Endothelial cell of umbilical vein (primary cell): ENCODE measurements at regions not wholly inside any gene's neighbourhood (a gene's known extent, or its start where the extent isn't known, plus 50 kb on each side); places are given as distances from the start of the nearest gene placed in this dataset.

Source experiments
- BruUV-seq: library from RNA; stranded (reverse); fragments of 400-500 nt; replicated peaks from 2 replicates; lab custom pipeline; 2021; lab: Mats Ljungman, UMichigan
- CTCF ChIA-PET: fragments of 300-600, 350-600 bp; sonication (Branson Sonifier 250); formaldehyde crosslinking; loops from one replicate; lab custom pipeline; 2021; ENCODE audit warnings: antibody characterized with exemption, inconsistent platforms; lab: Charles Lee
- POLR2A ChIA-PET: fragments of 300-600, 350-600 bp; sonication (Branson Sonifier 250); formaldehyde crosslinking; loops from one replicate; lab custom pipeline; 2021; ENCODE audit warnings: antibody characterized with exemption, inconsistent platforms; lab: Charles Lee
- DNase-seq: peaks from one replicate; pipeline ENCODE4 v3.0.0-alpha.2; 2011; ENCODE audit warnings: low read depth, low spot score
- FAIRE-seq: peaks from 2 replicates; lab custom pipeline; 2011; peaks lifted over from hg19 to GRCh38; lab: Jason Lieb, UNC
- H2AFZ ChIP-seq: 2 replicates; pipeline ENCODE4 v1.6.0; 2012; ENCODE audit warnings: low read depth, low read length, control low read depth, inconsistent platforms
- H3K27ac ChIP-seq: 2 replicates; pipeline ENCODE4 v1.5.1; 2011; ENCODE audit warnings: low read depth, mild to moderate bottlenecking, control low read depth, low read length, moderate library complexity; ENCODE audit not compliant: insufficient read depth
- H3K27me3 ChIP-seq, 2 experiments: 2 replicates each; pipeline versions ENCODE4 v1.6.0 to v1.6.1; 2011; ENCODE audit warnings: low read length in 2 of 2, mixed read lengths in 1 of 2; ENCODE audit not compliant: control insufficient read depth in 2 of 2, insufficient read depth in 2 of 2
- H3K36me3 ChIP-seq, 2 experiments: 2 replicates in 1 of 2; 3 replicates in 1 of 2; pipeline ENCODE4 v1.5.1; 2011; ENCODE audit warnings: low read length in 2 of 2, mild to moderate bottlenecking in 1 of 2, moderate library complexity in 1 of 2; ENCODE audit not compliant: control insufficient read depth in 2 of 2, insufficient read depth in 2 of 2; ENCODE audit errors: extremely low read depth in 1 of 2
- H3K4me1 ChIP-seq: 3 replicates; pipeline ENCODE4 v1.5.1; 2011; ENCODE audit warnings: mild to moderate bottlenecking, low read length; ENCODE audit not compliant: control insufficient read depth, insufficient read depth; ENCODE audit errors: extremely low read depth
- H3K4me2 ChIP-seq: 2 replicates; pipeline ENCODE4 v1.6.1; 2011; ENCODE audit warnings: low read length, control low read depth, mixed read lengths; ENCODE audit not compliant: insufficient read depth
- H3K4me3 ChIP-seq, 3 experiments: fragments of 200-600 bp in 1 of 3; sonication (generic), shearing (Covaris generic) in 1 of 3; replicated peaks in 1 of 3; 2 replicates each; pipeline ENCODE4 v1.5.1; 2011 to 2016; ENCODE audit warnings: control low read depth in 3 of 3, low read length in 3 of 3, mild to moderate bottlenecking in 2 of 3, inconsistent platforms in 1 of 3, low read depth in 1 of 3, moderate library complexity in 1 of 3; ENCODE audit not compliant: insufficient read depth in 1 of 3
- H3K79me2 ChIP-seq: 2 replicates; pipeline ENCODE4 v1.6.0; 2012; ENCODE audit warnings: low read length, inconsistent platforms; ENCODE audit not compliant: control insufficient read depth, insufficient read depth
- H3K9ac ChIP-seq: replicated peaks from 2 replicates; pipeline ENCODE3; 2011; ENCODE audit warnings: low read length, control low read depth; ENCODE audit not compliant: insufficient read depth; ENCODE audit errors: extremely low read depth
- H3K9me1 ChIP-seq: replicated peaks from 3 replicates; pipeline ENCODE4 v1.6.0; 2011; ENCODE audit warnings: mild to moderate bottlenecking, low read length; ENCODE audit not compliant: control insufficient read depth, insufficient read depth; ENCODE audit errors: extremely low read depth
- H3K9me3 ChIP-seq: replicated peaks from 2 replicates; pipeline ENCODE4 v1.5.1; 2012; ENCODE audit warnings: low read length, inconsistent platforms; ENCODE audit not compliant: control insufficient read depth, insufficient read depth
- H4K20me1 ChIP-seq: replicated peaks from 2 replicates; pipeline ENCODE3; 2011; ENCODE audit warnings: mild to moderate bottlenecking, low read length; ENCODE audit not compliant: control insufficient read depth, insufficient read depth; ENCODE audit errors: extremely low read depth
- CTCF ChIP-seq, 2 donors: IDR thresholded peaks; 1 replicate in 1 of 2; 2 replicates in 1 of 2; pipeline ENCODE4 v1.5.1; 2011; ENCODE audit warnings: low read length in 2 of 2, mild to moderate bottlenecking in 2 of 2, moderate library complexity in 2 of 2, control low read depth in 1 of 2, inconsistent platforms in 1 of 2, low read depth in 1 of 2; ENCODE audit not compliant: insufficient read depth in 1 of 2; ENCODE audit errors: extremely low read depth in 1 of 2
- FOS ChIP-seq: IDR thresholded peaks from 2 replicates; pipeline ENCODE4 v1.6.1; 2011; ENCODE audit warnings: mild to moderate bottlenecking, low read length, moderate library complexity, borderline replicate concordance; ENCODE audit not compliant: insufficient read depth
- GATA2 ChIP-seq: IDR thresholded peaks from 2 replicates; pipeline ENCODE4 v1.7.0; 2011; ENCODE audit warnings: low read depth, mild to moderate bottlenecking, moderate library complexity, mixed read lengths, low read length; ENCODE audit not compliant: insufficient read length, insufficient read depth
- JUN ChIP-seq: IDR thresholded peaks from 2 replicates; pipeline ENCODE4 v1.6.1; 2011; ENCODE audit warnings: borderline replicate concordance, low read depth; ENCODE audit not compliant: insufficient read length, insufficient read depth
- MYC ChIP-seq: IDR thresholded peaks from one replicate; pipeline ENCODE4 v1.6.1; 2011; ENCODE audit warnings: mild to moderate bottlenecking, low read depth, low read length
- dilution Hi-C: fragments of 300-500 bp; cut with MboI; formaldehyde crosslinking; loops from one replicate; pipeline ENCODE4 v1.15.0; 2019; ENCODE audit warnings: low sequenced_read_pairs; ENCODE audit not compliant: extremely low pct_ligation_motif_present
- intact Hi-C: fragments of 100-400 bp; cut with micrococcal nuclease; formaldehyde crosslinking; loops from one replicate; pipeline ENCODE4 v1.10.0; 2022
- TF ChIP-seq, protein P1 (sequence below): IDR thresholded peaks from 2 replicates; pipeline ENCODE4 v1.6.1; 2011; ENCODE audit not compliant: insufficient read depth, insufficient read length

DNA sequence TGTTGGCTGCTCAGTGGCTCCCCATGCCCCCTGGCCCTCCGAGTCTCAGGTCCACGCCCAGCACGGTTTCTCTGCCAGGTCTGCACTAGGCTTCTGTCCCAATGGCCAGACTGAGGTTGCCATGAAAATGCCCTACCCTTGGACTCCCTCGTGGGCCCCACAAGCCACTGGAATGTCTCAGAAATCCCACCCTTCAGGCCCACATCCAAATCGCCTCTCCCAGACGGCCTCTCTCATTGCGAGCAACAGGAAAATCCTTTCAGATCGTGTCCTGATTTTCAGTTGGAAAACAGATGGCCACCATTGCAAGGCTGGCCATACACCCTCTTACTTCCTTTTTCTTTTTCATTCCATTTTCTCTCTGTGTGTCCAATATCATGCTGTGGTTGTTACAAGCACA, 77.3 kb downstream of the IRF2BPL start:
- H3K4me2 ChIP-seq = no peak overlapping the region
- DNase-seq (peak; percentile 64), FAIRE-seq (no peak)
- H2AFZ ChIP-seq = peak overlapping the region; percentile 2
- dilution Hi-C loops = no loop called here
- H3K79me2 ChIP-seq = no peaks in the 10 kb centered on the region
- no peaks in the 10 kb centered on the region for H3K27me3 ChIP-seq
- no peak overlapping the region for H3K9ac ChIP-seq
- peak overlapping the region; percentile 81 for H3K27ac ChIP-seq
- no peaks in the 10 kb centered on the region for H4K20me1 ChIP-seq
- TF ChIP-seq FOS (no peak), JUN (no peak), MYC (no peak)
- ChIA-PET POLR2A (no interaction called here), CTCF (no interaction called here)
- no peaks in the 10 kb centered on the region for H3K9me3 ChIP-seq
- no peaks in the 10 kb centered on the region for H3K9me1 ChIP-seq
- H3K36me3 ChIP-seq = no peaks in the 10 kb centered on the region
- BruUV-seq = no TSS peak
- H3K4me3 ChIP-seq = no peak overlapping the region
- peaks cover 72% of the 10 kb centered on the region for H3K4me1 ChIP-seq
- intact Hi-C loops = loop anchor here (10.0 kb wide), 1 partner anchor 664 kb away; the partner anchor contains the start of gene SPTLC2

- BruUV-seq = no TSS peak
Measured at GRCh38 chr14:76950055-76951020, 78.2 kb downstream of the IRF2BPL start.

More at GRCh38 chr14:76950055-76951020, 78.2 kb downstream of the IRF2BPL start:
- Histone ChIP-seq H3K27ac (peak overlapping the region; percentile 81), H3K9me1 (no peaks in the 10 kb centered on the region), H3K36me3 (no peaks in the 10 kb centered on the region), H3K4me3 (no peak overlapping the region), H3K4me2 (peak overlapping the region; percentile 46), H3K4me1 (peaks cover 63% of the 10 kb centered on the region), H4K20me1 (no peaks in the 10 kb centered on the region), H3K27me3 (no peaks in the 10 kb centered on the region), H3K79me2 (no peaks in the 10 kb centered on the region), H3K9ac (peak overlapping the region; percentile 41), H2AFZ (peak overlapping the region; percentile 14), H3K9me3 (no peaks in the 10 kb centered on the region)
- dilution Hi-C loops (no loop called here), intact Hi-C loops (loop anchor here (1.0 to 10.0 kb wide), 2 partner anchors 90 to 664 kb away; partner anchors contain the start of gene SPTLC2)
- TF ChIP-seq FOS (peak; percentile 28), GATA2 (no peak), MYC (no peak), CTCF (IDR thresholded peaks at IDR 0.05; ENCODE audit: extremely low read depth in 1 of 2, insufficient read depth in 1 of 2, low read depth in 1 of 2, low read length in 2 of 2) (no peak), JUN (peak; percentile 26)
- TF ChIP-seq, protein P1, sequence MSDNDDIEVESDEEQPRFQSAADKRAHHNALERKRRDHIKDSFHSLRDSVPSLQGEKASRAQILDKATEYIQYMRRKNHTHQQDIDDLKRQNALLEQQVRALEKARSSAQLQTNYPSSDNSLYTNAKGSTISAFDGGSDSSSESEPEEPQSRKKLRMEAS = peak; percentile 68
- POLR2A ChIA-PET = interaction anchor here (0.6 to 0.9 kb wide), 4 partner anchors 12 to 77 kb away, joined by 3 to 7 read pairs (median 4); no protein-coding TSS in a partner anchor
- peak; percentile 95 for DNase-seq
- FAIRE-seq = peak; percentile 81
- CTCF ChIA-PET = interaction anchor here (0.5 to 2.0 kb wide), 11 partner anchors 9 to 120 kb away, joined by 3 to 15 read pairs (median 4); partner anchors contain the start of gene IRF2BPL
